PC-3 (cell line): ENCODE measurements at regions not wholly inside any gene's neighbourhood (a gene's known extent, or its start where the extent isn't known, plus 50 kb on each side); places are given as distances from the start of the nearest gene placed in this dataset.

ENCODE experiments used
- ATAC-seq: fragments of 200-7000 bp; cut with Tn5 transposase; 2 replicates; pipeline ENCODE4 v1.9.1; 2020; ENCODE audit warnings: mild to moderate bottlenecking, moderate library complexity
- BruUV-seq: library from RNA; stranded (reverse); fragments of 400-500 nt; replicated peaks from 2 replicates; lab custom pipeline; 2021; lab: Mats Ljungman, UMichigan
- CTCF ChIA-PET: fragments of 300-600 bp; sonication (Branson Sonifier 250); formaldehyde crosslinking; loops from one replicate; lab custom pipeline; 2022; ENCODE audit warnings: antibody characterized with exemption; lab: Charles Lee
- POLR2A ChIA-PET: fragments of 300-600 bp; sonication (Branson Sonifier 250); formaldehyde crosslinking; loops from one replicate; lab custom pipeline; 2022; ENCODE audit warnings: antibody characterized with exemption; ENCODE audit not compliant: unreplicated experiment; lab: Charles Lee
- DNase-seq: peaks from one replicate; pipeline ENCODE4 v3.0.0-alpha.2; 2015
- H2AFZ ChIP-seq: fragments of 300-600 bp; sonication (generic); 2 replicates; pipeline ENCODE4 v1.6.0; 2016; ENCODE audit warnings: antibody characterized with exemption, low read length
- H3F3A ChIP-seq: fragments of 300-600 bp; sonication (generic); one replicate; pipeline ENCODE4 v1.6.0; 2017; ENCODE audit warnings: antibody characterized with exemption, low read length, control low read depth, mild to moderate bottlenecking; ENCODE audit not compliant: unreplicated experiment
- H3K27ac ChIP-seq: fragments of 300-600 bp; sonication (generic); 2 replicates; pipeline ENCODE4 v1.5.1; 2016; ENCODE audit warnings: mild to moderate bottlenecking, low read length
- H3K27me3 ChIP-seq: fragments of 300-600 bp; sonication (generic); 2 replicates; pipeline ENCODE4 v1.6.1; 2016; ENCODE audit warnings: low read length, mixed read lengths
- H3K36me3 ChIP-seq: fragments of 300-600 bp; sonication (generic); 2 replicates; pipeline ENCODE4 v1.6.1; 2016; ENCODE audit warnings: low read depth, mixed run types, low read length, mixed read lengths
- H3K4me1 ChIP-seq: fragments of 300-600 bp; sonication (generic); 2 replicates; pipeline ENCODE4 v1.5.1; 2016; ENCODE audit warnings: low read length; ENCODE audit not compliant: insufficient read depth
- H3K4me2 ChIP-seq: fragments of 300-600 bp; sonication (generic); 2 replicates; pipeline ENCODE4 v1.6.0; 2016; ENCODE audit warnings: low read length
- H3K4me3 ChIP-seq: fragments of 300-600 bp; sonication (generic); 2 replicates; pipeline ENCODE4 v1.5.1; 2016; ENCODE audit warnings: mild to moderate bottlenecking, low read length, mixed read lengths
- H3K79me2 ChIP-seq: fragments of 300-600 bp; sonication (generic); 2 replicates; pipeline ENCODE4 v1.6.1; 2017; ENCODE audit warnings: low read length, mixed read lengths
- H3K9ac ChIP-seq: fragments of 300-600 bp; sonication (generic); 2 replicates; pipeline ENCODE4 v1.6.0; 2016; ENCODE audit warnings: mild to moderate bottlenecking, low read length
- H3K9me2 ChIP-seq: fragments of 300-600 bp; sonication (generic); replicated peaks from 2 replicates; pipeline ENCODE4 v1.6.1; 2016; ENCODE audit warnings: mixed run types, low read length, mixed read lengths
- H3K9me3 ChIP-seq: fragments of 300-600 bp; sonication (generic); 2 replicates; pipeline ENCODE4 v1.6.1; 2016; ENCODE audit warnings: low read length, mixed read lengths
- H4K20me1 ChIP-seq: fragments of 300-600 bp; sonication (generic); 2 replicates; pipeline ENCODE4 v1.6.1; 2016; ENCODE audit warnings: low read length, mixed read lengths
- EZH2 ChIP-seq: fragments of 300-600 bp; sonication (generic); IDR thresholded peaks from one replicate; pipeline ENCODE4 v1.6.1; 2017; ENCODE audit warnings: antibody characterized with exemption, mild to moderate bottlenecking, low read length; ENCODE audit not compliant: unreplicated experiment
- EZH2phosphoT487 ChIP-seq: fragments of 300-600 bp; sonication (generic); IDR thresholded peaks from 2 replicates; pipeline ENCODE4 v1.6.1; 2018; ENCODE audit warnings: mild to moderate bottlenecking, antibody characterized with exemption, low read length, borderline replicate concordance
- intact Hi-C: fragments of 100-400 bp; cut with micrococcal nuclease; formaldehyde crosslinking; loops from 2 replicates; pipeline ENCODE4 v1.9.0; 2023
- TF ChIP-seq, protein P1 (sequence below): fragments of 300-600 bp; sonication (generic); conservative IDR thresholded peaks from 2 replicates; pipeline ENCODE4 v1.5.1; 2017; ENCODE audit warnings: antibody characterized with exemption, low read depth, mild to moderate bottlenecking, low read length

DNA sequence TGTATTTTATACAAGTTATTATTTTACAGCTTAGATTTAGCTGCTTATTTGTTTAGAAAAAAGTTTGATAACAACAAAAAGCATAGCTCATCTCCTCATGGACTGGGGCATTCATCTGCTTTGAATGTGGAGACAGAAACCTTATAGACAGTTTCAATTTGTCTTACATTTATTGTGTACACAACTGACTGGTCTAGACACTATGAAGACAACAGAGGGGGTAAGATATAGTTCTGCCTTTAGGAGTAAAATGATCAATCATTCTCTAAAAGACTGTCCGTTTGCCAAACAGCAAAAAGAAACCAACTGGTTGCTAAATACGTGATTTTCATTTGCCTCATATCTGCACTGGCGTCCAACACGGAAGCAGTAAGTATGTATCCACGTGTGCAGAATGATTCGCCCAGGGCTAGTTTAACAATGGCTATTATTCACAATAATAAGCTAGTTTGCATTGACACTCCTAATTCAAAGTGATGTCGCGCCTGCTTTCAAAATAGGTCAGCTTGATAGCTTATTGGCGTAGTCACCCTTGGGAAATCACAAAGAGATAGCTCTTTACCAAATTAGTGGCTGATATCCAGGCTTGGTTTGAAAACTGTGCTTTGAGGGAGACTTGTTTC lies 153.6 kb downstream of the BMP2 start:
- Histone ChIP-seq H2AFZ (no peak overlapping the region), H3K9me2 (no peaks in the 10 kb centered on the region), H3K27ac (no peak overlapping the region), H3K4me3 (no peak overlapping the region), H4K20me1 (no peaks in the 10 kb centered on the region), H3K4me2 (peak overlapping the region; percentile 8; the same call in 1 of the 2 replicates), H3K79me2 (no peaks in the 10 kb centered on the region), H3K36me3 (no peaks in the 10 kb centered on the region), H3K4me1 (no peaks in the 10 kb centered on the region), H3K9me3 (no peaks in the 10 kb centered on the region), H3K27me3 (peaks cover 95% of the 10 kb centered on the region), H3F3A (no peaks in the 10 kb centered on the region), H3K9ac (no peak overlapping the region)
- ChIA-PET CTCF (no interaction called here), POLR2A (no interaction called here)
- ATAC-seq (no peak), DNase-seq (peak; percentile 8)
- TF ChIP-seq, protein P1, sequence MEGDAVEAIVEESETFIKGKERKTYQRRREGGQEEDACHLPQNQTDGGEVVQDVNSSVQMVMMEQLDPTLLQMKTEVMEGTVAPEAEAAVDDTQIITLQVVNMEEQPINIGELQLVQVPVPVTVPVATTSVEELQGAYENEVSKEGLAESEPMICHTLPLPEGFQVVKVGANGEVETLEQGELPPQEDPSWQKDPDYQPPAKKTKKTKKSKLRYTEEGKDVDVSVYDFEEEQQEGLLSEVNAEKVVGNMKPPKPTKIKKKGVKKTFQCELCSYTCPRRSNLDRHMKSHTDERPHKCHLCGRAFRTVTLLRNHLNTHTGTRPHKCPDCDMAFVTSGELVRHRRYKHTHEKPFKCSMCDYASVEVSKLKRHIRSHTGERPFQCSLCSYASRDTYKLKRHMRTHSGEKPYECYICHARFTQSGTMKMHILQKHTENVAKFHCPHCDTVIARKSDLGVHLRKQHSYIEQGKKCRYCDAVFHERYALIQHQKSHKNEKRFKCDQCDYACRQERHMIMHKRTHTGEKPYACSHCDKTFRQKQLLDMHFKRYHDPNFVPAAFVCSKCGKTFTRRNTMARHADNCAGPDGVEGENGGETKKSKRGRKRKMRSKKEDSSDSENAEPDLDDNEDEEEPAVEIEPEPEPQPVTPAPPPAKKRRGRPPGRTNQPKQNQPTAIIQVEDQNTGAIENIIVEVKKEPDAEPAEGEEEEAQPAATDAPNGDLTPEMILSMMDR: no peak
- TF ChIP-seq EZH2: no peak
- no peak for TF ChIP-seq EZH2phosphoT487
- BruUV-seq: no TSS peak
- intact Hi-C loops: no loop called here

DNA sequence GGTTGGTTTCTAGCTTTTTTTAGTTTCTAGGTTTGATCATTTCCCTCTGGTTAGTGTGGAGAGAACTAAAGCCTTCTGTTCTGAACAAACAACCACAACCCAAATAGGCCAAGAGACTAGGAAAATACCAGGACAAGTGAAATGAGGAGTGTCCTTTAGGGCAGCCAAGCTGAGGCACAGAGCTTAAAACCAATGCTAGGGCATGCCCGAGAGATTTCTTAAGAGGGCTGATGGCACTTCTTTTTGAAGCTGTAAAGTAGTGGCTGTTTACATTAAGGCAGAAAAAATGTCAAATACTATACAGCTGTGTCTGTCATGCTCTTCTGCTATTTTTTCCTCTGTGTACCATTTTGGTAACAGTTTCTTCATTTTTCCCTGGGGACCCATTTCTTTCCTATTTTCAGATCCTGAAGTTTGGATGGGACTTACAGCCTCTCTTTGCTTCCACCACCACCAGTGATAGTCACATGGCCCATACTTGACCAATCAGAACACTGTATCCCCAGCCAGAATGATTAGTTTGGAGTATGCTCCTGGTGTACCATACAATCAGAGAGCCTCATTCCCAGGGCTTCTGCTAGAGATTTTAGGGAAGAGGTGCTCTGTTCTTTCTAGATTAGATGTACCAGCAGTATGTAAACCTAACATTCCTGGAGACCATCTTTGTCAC lies 154.4 kb downstream of the BMP2 start:
- H3K9me2 ChIP-seq: no peaks in the 10 kb centered on the region
- peaks cover 94% of the 10 kb centered on the region for H3K27me3 ChIP-seq
- H3K4me1 ChIP-seq: no peaks in the 10 kb centered on the region
- no peak overlapping the region for H2AFZ ChIP-seq
- H3F3A ChIP-seq: no peaks in the 10 kb centered on the region
- DNase-seq: no peak
- ChIA-PET POLR2A (no interaction called here), CTCF (no interaction called here)
- H3K9me3 ChIP-seq: no peaks in the 10 kb centered on the region
- no peak for TF ChIP-seq EZH2
- TF ChIP-seq, protein P1: no peak
- TF ChIP-seq EZH2phosphoT487: no peak
- no peaks in the 10 kb centered on the region for H4K20me1 ChIP-seq
- no peak overlapping the region for H3K27ac ChIP-seq
- no peaks in the 10 kb centered on the region for H3K79me2 ChIP-seq
- H3K36me3 ChIP-seq: no peaks in the 10 kb centered on the region
- ATAC-seq: no peak
- no peak overlapping the region for H3K9ac ChIP-seq
- intact Hi-C loops: no loop called here
- H3K4me3 ChIP-seq: no peak overlapping the region
- no peak overlapping the region for H3K4me2 ChIP-seq
- no TSS peak for BruUV-seq

DNA sequence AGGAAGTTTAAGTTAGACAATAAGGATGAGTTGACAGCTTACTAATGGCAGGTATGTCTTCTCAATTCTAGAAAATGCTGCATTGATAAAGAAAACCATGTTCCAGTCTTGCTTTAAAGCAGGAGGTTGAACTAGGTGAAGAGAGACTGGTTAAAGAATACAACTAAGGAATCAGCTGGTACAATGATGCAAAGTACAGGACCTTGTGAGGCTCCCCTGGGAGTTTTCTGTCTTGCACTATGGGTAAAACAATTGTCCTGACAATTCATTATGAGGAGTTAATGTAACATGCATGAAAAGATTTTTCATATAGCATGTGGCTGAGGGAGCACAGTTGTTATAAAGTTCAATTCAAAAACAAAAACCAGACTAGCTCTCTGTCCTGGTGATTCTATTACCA lies 157.2 kb downstream of the BMP2 start:
- no peak for DNase-seq
- TF ChIP-seq EZH2 (no peak), EZH2phosphoT487 (no peak)
- TF ChIP-seq, protein P1: no peak
- Histone ChIP-seq H3K4me3 (no peak overlapping the region), H3K27ac (no peak overlapping the region), H3K27me3 (peaks cover 89% of the 10 kb centered on the region), H3K9me3 (no peaks in the 10 kb centered on the region), H3K4me2 (no peak overlapping the region), H3K9ac (no peak overlapping the region), H3K4me1 (no peaks in the 10 kb centered on the region), H3K36me3 (no peaks in the 10 kb centered on the region), H3F3A (no peaks in the 10 kb centered on the region), H3K9me2 (no peaks in the 10 kb centered on the region), H4K20me1 (no peaks in the 10 kb centered on the region), H2AFZ (no peak overlapping the region), H3K79me2 (no peaks in the 10 kb centered on the region)
- no TSS peak for BruUV-seq
- no peak for ATAC-seq
- intact Hi-C loops: no loop called here
- POLR2A ChIA-PET: no interaction called here
- CTCF ChIA-PET: no interaction called here
